GM04503 (cell line): ENCODE measurements at regions not wholly inside any gene's neighbourhood (a gene's known extent, or its start where the extent isn't known, plus 50 kb on each side); places are given as distances from the start of the nearest gene placed in this dataset.
A peak's percentile ranks its signal among the peaks of the same experiment; 100 is the strongest.

Experiments used
- DNase-seq: peaks from one replicate; pipeline ENCODE4 v3.0.0-alpha.2; 2012; ENCODE audit warnings: low read depth

- peak; percentile 89 for DNase-seq
Measured at GRCh38 chr2:217625557-217626169, 377.1 kb downstream of the TNS1 start.

- no peak for DNase-seq
Measured at GRCh38 chr2:217623281-217623912, 379.4 kb downstream of the TNS1 start.

- DNase-seq: peak; percentile 45
Measured at GRCh38 chr2:217622205-217623060, 380.4 kb downstream of the TNS1 start.

- no peak for DNase-seq
Measured at GRCh38 chr2:217621391-217621801, 381.4 kb downstream of the TNS1 start.

- no peak for DNase-seq
Measured at GRCh38 chr2:217618744-217619143, 384.1 kb downstream of the TNS1 start.

- DNase-seq: no peak
Measured at GRCh38 chr2:217617616-217618022, 385.2 kb downstream of the TNS1 start.

GRCh38 chr2:217616936-217617335 is 385.9 kb downstream of the TNS1 start:
- peak; percentile 12 for DNase-seq

- DNase-seq: no peak
Measured at GRCh38 chr2:217615171-217615570, 387.6 kb downstream of the TNS1 start.

- DNase-seq: no peak
Measured at GRCh38 chr2:217614498-217614897, 388.3 kb downstream of the TNS1 start.

GRCh38 chr2:217614096-217614495 is 388.7 kb downstream of the TNS1 start:
- no peak for DNase-seq

GRCh38 chr2:217612920-217613319 is 389.9 kb downstream of the TNS1 start:
- no peak for DNase-seq

- no peak for DNase-seq
Measured at GRCh38 chr2:217612211-217612610, 390.6 kb downstream of the TNS1 start.

GRCh38 chr2:217611626-217612127 is 391.1 kb downstream of the TNS1 start:
- no peak for DNase-seq

GRCh38 chr2:217611056-217611455 is 391.7 kb downstream of the TNS1 start:
- DNase-seq: no peak

- DNase-seq: no peak
Measured at GRCh38 chr2:217610401-217610814, 392.4 kb downstream of the TNS1 start.

GRCh38 chr2:217609952-217610351 is 392.8 kb downstream of the TNS1 start:
- no peak for DNase-seq

- no peak for DNase-seq
Measured at GRCh38 chr2:217606296-217606695, 396.5 kb downstream of the TNS1 start.

- no peak for DNase-seq
Measured at GRCh38 chr2:217604527-217605194, 398.1 kb downstream of the TNS1 start.

GRCh38 chr2:217601601-217602000 is 401.2 kb downstream of the TNS1 start:
- no peak for DNase-seq

GRCh38 chr2:217599906-217600305 is 402.9 kb downstream of the TNS1 start:
- no peak for DNase-seq

- no peak for DNase-seq
Measured at GRCh38 chr2:217597681-217598080, 405.1 kb downstream of the TNS1 start.

GRCh38 chr2:217597145-217597544 is 405.6 kb downstream of the TNS1 start:
- DNase-seq: no peak
